ENCODE measurements at regions not wholly inside any gene's neighbourhood (a gene's known extent, or its start where the extent isn't known, plus 50 kb on each side); places are given as distances from the start of the nearest gene placed in this dataset.
"Not testable (repeated sequence)": the region's sequence is repeated elsewhere in the genome, so short reads cannot be mapped to it uniquely, and the experiment has no call there.

DNA sequence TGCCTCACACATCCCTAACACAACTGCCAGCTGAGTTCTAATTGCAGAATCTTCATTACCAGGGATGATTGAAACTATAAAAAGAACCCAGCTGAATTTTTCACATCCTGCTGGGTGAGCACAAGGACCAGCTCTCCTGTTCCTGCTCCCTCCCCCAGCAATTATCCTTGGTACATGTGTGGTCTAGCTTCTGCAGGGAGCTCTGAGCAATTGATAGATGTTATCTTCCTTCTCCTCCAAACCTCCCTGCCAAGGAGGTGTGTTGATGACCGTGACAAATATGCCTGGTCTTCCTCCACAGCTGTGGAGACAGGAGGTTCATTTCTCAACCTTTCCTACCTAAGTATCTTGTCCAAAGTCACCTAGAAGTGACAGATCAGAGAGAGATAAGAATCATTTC lies 65.3 kb upstream of the MAN1A2 start:
- CTCF ChIA-PET, result no interaction called here
- Histone ChIP-seq H2AFZ (replicated peaks; ENCODE audit: low read length, poor library complexity) (no peak overlapping the region), H2AK5ac (ENCODE audit: low read depth, low read length) (no peak overlapping the region), H3K9me1 (ENCODE audit: insufficient read depth, low read length) (no peaks in the 10 kb centered on the region), H3K56ac (ENCODE audit: extremely low read depth, insufficient read depth, low read length) (no peak overlapping the region), H3K23ac (ENCODE audit: low read depth, low read length) (no peak overlapping the region), H4K91ac (ENCODE audit: insufficient read depth, low read depth, low read length) (no peak overlapping the region), H3K27ac (ENCODE audit: insufficient read depth, low read length) (no peak overlapping the region), H4K8ac (ENCODE audit: low read depth in 2 of 2, low read length in 2 of 2) (no peak overlapping the region), H2BK120ac (ENCODE audit: low read depth, low read length) (no peak overlapping the region), H3K4me2 (ENCODE audit: low read depth, low read length) (no peak overlapping the region), H2BK20ac (ENCODE audit: low read depth, low read length) (no peak overlapping the region), H3K79me1 (ENCODE audit: low read depth in 1 of 2, low read length in 2 of 2) (no peaks in the 10 kb centered on the region), H3K4ac (ENCODE audit: low read depth, low read length) (no peak overlapping the region), H3K18ac (ENCODE audit: low read depth, low read length) (no peak overlapping the region), H4K20me1 (ENCODE audit: insufficient read depth, low read length) (no peaks in the 10 kb centered on the region), H2BK5ac (ENCODE audit: low read depth, low read length, poor library complexity, severe bottlenecking) (no peak overlapping the region), H3K4me1 (ENCODE audit: control insufficient read depth, insufficient read depth, low read length) (no peaks in the 10 kb centered on the region), H3K9me3 (ENCODE audit: control insufficient read depth, insufficient read depth, low read length) (no peaks in the 10 kb centered on the region), H2AK9ac (replicated peaks; ENCODE audit: low read depth, low read length, poor library complexity) (no peak overlapping the region), H2BK15ac (ENCODE audit: low read depth, low read length) (no peak overlapping the region), H3K9ac (ENCODE audit: low read depth, low read length) (no peak overlapping the region), H4K5ac (ENCODE audit: low read depth, low read length) (no peak overlapping the region), H3K36me3 (ENCODE audit: control insufficient read depth, insufficient read depth, low read length) (no peaks in the 10 kb centered on the region), H3K14ac (replicated peaks; ENCODE audit: low read depth, low read length) (no peak overlapping the region), H3K27me3 (ENCODE audit: control insufficient read depth, insufficient read depth, low read length) (peaks cover 6% of the 10 kb centered on the region; the same call in 1 of the 2 replicates), H3K4me3 (ENCODE audit: insufficient read depth, low read depth, low read length) (no peak overlapping the region)
- intact Hi-C loops (cut with micrococcal nuclease), result no loop called here
- TF ChIP-seq, protein P1, sequence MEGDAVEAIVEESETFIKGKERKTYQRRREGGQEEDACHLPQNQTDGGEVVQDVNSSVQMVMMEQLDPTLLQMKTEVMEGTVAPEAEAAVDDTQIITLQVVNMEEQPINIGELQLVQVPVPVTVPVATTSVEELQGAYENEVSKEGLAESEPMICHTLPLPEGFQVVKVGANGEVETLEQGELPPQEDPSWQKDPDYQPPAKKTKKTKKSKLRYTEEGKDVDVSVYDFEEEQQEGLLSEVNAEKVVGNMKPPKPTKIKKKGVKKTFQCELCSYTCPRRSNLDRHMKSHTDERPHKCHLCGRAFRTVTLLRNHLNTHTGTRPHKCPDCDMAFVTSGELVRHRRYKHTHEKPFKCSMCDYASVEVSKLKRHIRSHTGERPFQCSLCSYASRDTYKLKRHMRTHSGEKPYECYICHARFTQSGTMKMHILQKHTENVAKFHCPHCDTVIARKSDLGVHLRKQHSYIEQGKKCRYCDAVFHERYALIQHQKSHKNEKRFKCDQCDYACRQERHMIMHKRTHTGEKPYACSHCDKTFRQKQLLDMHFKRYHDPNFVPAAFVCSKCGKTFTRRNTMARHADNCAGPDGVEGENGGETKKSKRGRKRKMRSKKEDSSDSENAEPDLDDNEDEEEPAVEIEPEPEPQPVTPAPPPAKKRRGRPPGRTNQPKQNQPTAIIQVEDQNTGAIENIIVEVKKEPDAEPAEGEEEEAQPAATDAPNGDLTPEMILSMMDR (conservative IDR thresholded peaks at IDR 0.05; ENCODE audit: low read depth, low read length), result no peak
- TF ChIP-seq NFE2L2 (IDR thresholded peaks at IDR 0.05; ENCODE audit: low read depth, low read length) (no peak), MXI1 (IDR thresholded peaks at IDR 0.05; ENCODE audit: borderline replicate concordance, low read depth, low read length) (no peak), FOS (IDR thresholded peaks at IDR 0.05; ENCODE audit: low read depth, low read length) (no peak), CEBPB (IDR thresholded peaks at IDR 0.05; ENCODE audit: low read depth, low read length) (no peak), SMC3 (IDR thresholded peaks at IDR 0.05; ENCODE audit: low read depth, low read length) (no peak)
- TF ChIP-seq, protein P2, sequence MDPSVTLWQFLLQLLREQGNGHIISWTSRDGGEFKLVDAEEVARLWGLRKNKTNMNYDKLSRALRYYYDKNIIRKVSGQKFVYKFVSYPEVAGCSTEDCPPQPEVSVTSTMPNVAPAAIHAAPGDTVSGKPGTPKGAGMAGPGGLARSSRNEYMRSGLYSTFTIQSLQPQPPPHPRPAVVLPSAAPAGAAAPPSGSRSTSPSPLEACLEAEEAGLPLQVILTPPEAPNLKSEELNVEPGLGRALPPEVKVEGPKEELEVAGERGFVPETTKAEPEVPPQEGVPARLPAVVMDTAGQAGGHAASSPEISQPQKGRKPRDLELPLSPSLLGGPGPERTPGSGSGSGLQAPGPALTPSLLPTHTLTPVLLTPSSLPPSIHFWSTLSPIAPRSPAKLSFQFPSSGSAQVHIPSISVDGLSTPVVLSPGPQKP (IDR thresholded peaks at IDR 0.05; ENCODE audit: borderline replicate concordance, low read depth, low read length), result no peak
- dilution Hi-C loops (cut with HindIII; ENCODE audit: low sequenced_read_pairs, unreplicated experiment), result no loop called here
- no CpG with 5 or more reads among the region's 1 CpG for WGBS, 2 experiments (ENCODE audit: extremely low coverage in 2 of 2, insufficient read length in 1 of 2)
- no peak for DNase-seq
- POLR2A ChIA-PET (ENCODE audit: unreplicated experiment), result no interaction called here
- BruUV-seq (replicated peaks), result no TSS peak
- ATAC-seq (ENCODE audit: low read depth), result no peak
- in situ Hi-C loops (cut with MboI; ENCODE audit: low sequenced_read_pairs), result no loop called here

DNA sequence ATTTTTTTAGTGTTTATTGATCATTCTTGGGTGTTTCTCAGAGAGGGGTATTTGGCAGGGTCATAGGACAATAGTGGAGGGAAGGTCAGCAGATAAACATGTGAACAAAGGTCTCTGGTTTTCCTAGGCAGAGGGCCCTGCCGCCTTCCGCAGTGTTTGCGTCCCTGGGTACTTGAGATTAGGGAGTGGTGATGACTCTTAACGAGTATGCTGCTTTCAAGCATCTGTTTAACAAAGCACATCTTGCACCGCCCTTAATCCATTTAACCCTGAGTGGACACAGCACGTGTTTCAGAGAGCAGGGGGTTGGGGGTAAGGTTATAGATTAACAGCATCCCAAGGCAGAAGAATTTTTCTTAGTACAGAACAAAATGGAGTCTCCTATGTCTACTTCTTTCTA lies 67.1 kb upstream of the MAN1A2 start:
- H3K9ac ChIP-seq (ENCODE audit: low read depth, low read length); H4K20me1 ChIP-seq (ENCODE audit: insufficient read depth, low read length); H3K79me1 ChIP-seq (ENCODE audit: low read depth in 1 of 2, low read length in 2 of 2); H3K4me1 ChIP-seq (ENCODE audit: control insufficient read depth, insufficient read depth, low read length); H3K56ac ChIP-seq (ENCODE audit: extremely low read depth, insufficient read depth, low read length); H2AK5ac ChIP-seq (ENCODE audit: low read depth, low read length); H3K36me3 ChIP-seq (ENCODE audit: control insufficient read depth, insufficient read depth, low read length); H3K23ac ChIP-seq (ENCODE audit: low read depth, low read length); H2BK120ac ChIP-seq (ENCODE audit: low read depth, low read length); H3K4me3 ChIP-seq (ENCODE audit: insufficient read depth, low read depth, low read length); POLR2A ChIA-PET (ENCODE audit: unreplicated experiment); dilution Hi-C loops (cut with HindIII; ENCODE audit: low sequenced_read_pairs, unreplicated experiment); H3K9me3 ChIP-seq (ENCODE audit: control insufficient read depth, insufficient read depth, low read length); H3K27ac ChIP-seq (ENCODE audit: insufficient read depth, low read length); H3K4me2 ChIP-seq (ENCODE audit: low read depth, low read length); BruUV-seq (replicated peaks); intact Hi-C loops (cut with micrococcal nuclease); H2AFZ ChIP-seq (replicated peaks; ENCODE audit: low read length, poor library complexity); H2BK20ac ChIP-seq (ENCODE audit: low read depth, low read length); ATAC-seq (ENCODE audit: low read depth); H4K8ac ChIP-seq (ENCODE audit: low read depth in 2 of 2, low read length in 2 of 2); in situ Hi-C loops (cut with MboI; ENCODE audit: low sequenced_read_pairs); H3K18ac ChIP-seq (ENCODE audit: low read depth, low read length); CTCF ChIA-PET; H3K4ac ChIP-seq (ENCODE audit: low read depth, low read length); H4K5ac ChIP-seq (ENCODE audit: low read depth, low read length); H3K14ac ChIP-seq (replicated peaks; ENCODE audit: low read depth, low read length); H2BK5ac ChIP-seq (ENCODE audit: low read depth, low read length, poor library complexity, severe bottlenecking); H3K9me1 ChIP-seq (ENCODE audit: insufficient read depth, low read length); H2AK9ac ChIP-seq (replicated peaks; ENCODE audit: low read depth, low read length, poor library complexity); DNase-seq; H3K27me3 ChIP-seq (ENCODE audit: control insufficient read depth, insufficient read depth, low read length); H2BK15ac ChIP-seq (ENCODE audit: low read depth, low read length); H4K91ac ChIP-seq (ENCODE audit: insufficient read depth, low read depth, low read length): not testable (repeated sequence)
- WGBS, 2 experiments (ENCODE audit: extremely low coverage in 2 of 2, insufficient read length in 1 of 2), result no CpG with 5 or more reads among the region's 6 CpGs

All from IMR-90 (cell line).